22Rv1 (cell line): ENCODE measurements at regions not wholly inside any gene's neighbourhood (a gene's known extent, or its start where the extent isn't known, plus 50 kb on each side); places are given as distances from the start of the nearest gene placed in this dataset.

ENCODE experiments used
- H3K27ac ChIP-seq: fragments of 450-650 bp; 2 replicates; pipeline ENCODE4 v1.5.1; 2017
- CTCF ChIP-seq: fragments of 450-650 bp; IDR thresholded peaks from 2 replicates; pipeline ENCODE4 v1.5.1; 2017; ENCODE audit warnings: mild to moderate bottlenecking
- ZFX ChIP-seq: fragments of 450-650 bp; IDR thresholded peaks from 2 replicates; pipeline ENCODE4 v1.6.1; 2017; ENCODE audit warnings: antibody characterized with exemption, borderline replicate concordance

- TF ChIP-seq CTCF (no peak), ZFX (no peak)
Observed at GRCh38 chr4:62591756-62592155, 1391.6 kb downstream of the ADGRL3 start.

GRCh38 chr4:62588671-62589070 lies 1388.5 kb downstream of the ADGRL3 start:
- TF ChIP-seq CTCF = no peak
- TF ChIP-seq ZFX = no peak
- H3K27ac ChIP-seq = no peak overlapping the region

More at GRCh38 chr4:62591756-62592155, 1391.6 kb downstream of the ADGRL3 start:
- no peak overlapping the region for H3K27ac ChIP-seq

GRCh38 chr4:62571494-62571893 lies 1371.4 kb downstream of the ADGRL3 start:
- TF ChIP-seq CTCF (no peak), ZFX (no peak)
- no peak overlapping the region for H3K27ac ChIP-seq

GRCh38 chr4:62560858-62561257 lies 1360.7 kb downstream of the ADGRL3 start:
- no peak for TF ChIP-seq CTCF
- no peak for TF ChIP-seq ZFX
- no peak overlapping the region for H3K27ac ChIP-seq

GRCh38 chr4:62550121-62550520 lies 1350.0 kb downstream of the ADGRL3 start:
- no peak overlapping the region for H3K27ac ChIP-seq
- TF ChIP-seq ZFX (no peak), CTCF (no peak)

GRCh38 chr4:62549601-62550000 lies 1349.5 kb downstream of the ADGRL3 start:
- TF ChIP-seq ZFX (no peak), CTCF (no peak)
- no peak overlapping the region for H3K27ac ChIP-seq

GRCh38 chr4:62548765-62549164 lies 1348.6 kb downstream of the ADGRL3 start:
- H3K27ac ChIP-seq = no peak overlapping the region
- no peak for TF ChIP-seq ZFX
- no peak for TF ChIP-seq CTCF
